WTC11 (cell line): ENCODE measurements at regions not wholly inside any gene's neighbourhood (a gene's known extent, or its start where the extent isn't known, plus 50 kb on each side); places are given as distances from the start of the nearest gene placed in this dataset.
A peak's percentile ranks its signal among the peaks of the same experiment; 100 is the strongest.

Source experiments
- ATAC-seq: fragments of 200-7000 bp; cut with Tn5 transposase; 2 replicates; pipeline ENCODE4 v1.10.0; 2021; ENCODE audit warnings: mild to moderate bottlenecking, moderate library complexity
- CTCF ChIA-PET: fragments of 300-600 bp; sonication (Branson Sonifier 250); formaldehyde crosslinking; loops from one replicate; lab custom pipeline; 2021; ENCODE audit warnings: antibody characterized with exemption; lab: Charles Lee
- POLR2A ChIA-PET: fragments of 350-600 bp; sonication (Branson Sonifier 250); formaldehyde crosslinking; loops from one replicate; lab custom pipeline; 2021; ENCODE audit warnings: antibody characterized with exemption; lab: Charles Lee
- DNase-seq: peaks from one replicate; pipeline ENCODE4 v3.0.0; 2021; ENCODE audit warnings: low spot score
- H3K27ac Mint-ChIP-seq: 2 replicates; pipeline ENCODE4 v1.8.0; 2021; ENCODE audit warnings: mixed read lengths
- H3K27me3 Mint-ChIP-seq: 2 replicates; pipeline ENCODE4 v1.8.0; 2021; ENCODE audit warnings: low read depth, mild to moderate bottlenecking, moderate library complexity, mixed read lengths
- H3K36me3 Mint-ChIP-seq: 2 replicates; pipeline ENCODE4 v1.8.0; 2021; ENCODE audit warnings: mixed read lengths
- H3K4me1 Mint-ChIP-seq: 2 replicates; pipeline ENCODE4 v1.8.0; 2022; ENCODE audit warnings: mixed read lengths
- H3K4me3 Mint-ChIP-seq: 2 replicates; pipeline ENCODE4 v1.8.0; 2021; ENCODE audit warnings: mild to moderate bottlenecking, moderate library complexity, mixed read lengths
- H3K9me3 Mint-ChIP-seq: 2 replicates; pipeline ENCODE4 v1.8.0; 2021; ENCODE audit warnings: mixed read lengths
- AR ChIP-seq: fragments of 250-450 bp; sonication (Bioruptor Pico); IDR thresholded peaks from 2 replicates; pipeline ENCODE4 v1.9.0; 2021; ENCODE audit warnings: mild to moderate bottlenecking
- CBFB ChIP-seq: sonication (generic); formaldehyde crosslinking; IDR thresholded peaks from 2 replicates; pipeline ENCODE4 v1.8.1; 2022; ENCODE audit warnings: mild to moderate bottlenecking, low read depth, missing genetic modification reagents
- CREB1 ChIP-seq: sonication (generic); formaldehyde crosslinking; IDR thresholded peaks from 2 replicates; pipeline ENCODE4 v1.8.0; 2023; ENCODE audit warnings: mild to moderate bottlenecking, missing genetic modification reagents
- FOXK1 ChIP-seq: sonication (generic); formaldehyde crosslinking; IDR thresholded peaks from 2 replicates; pipeline ENCODE4 v1.8.0; 2022; ENCODE audit warnings: mild to moderate bottlenecking, moderate library complexity, missing genetic modification reagents
- FOXP1 ChIP-seq: sonication (generic); formaldehyde crosslinking; IDR thresholded peaks from 2 replicates; pipeline ENCODE4 v1.8.0; 2022; ENCODE audit warnings: missing genetic modification reagents, mild to moderate bottlenecking, moderate library complexity, borderline replicate concordance
- GRHL2 ChIP-seq: fragments of 250-450 bp; sonication (Bioruptor Pico); IDR thresholded peaks from 2 replicates; pipeline ENCODE4 v1.8.0; 2022; ENCODE audit warnings: mild to moderate bottlenecking, moderate library complexity; ENCODE audit not compliant: insufficient replicate concordance, severe bottlenecking
- JAZF1 ChIP-seq: fragments of 250-450 bp; sonication (Bioruptor Pico); IDR thresholded peaks from 2 replicates; pipeline ENCODE4 v1.9.0; 2021; ENCODE audit warnings: moderate library complexity, mild to moderate bottlenecking, inconsistent platforms
- JUN ChIP-seq: sonication (generic); formaldehyde crosslinking; IDR thresholded peaks from 2 replicates; pipeline ENCODE4 v1.8.0; 2023; ENCODE audit warnings: mild to moderate bottlenecking, missing genetic modification reagents
- NR2C2 ChIP-seq: sonication (generic); formaldehyde crosslinking; IDR thresholded peaks from 2 replicates; pipeline ENCODE4 v1.8.0; 2022; ENCODE audit warnings: mild to moderate bottlenecking, missing genetic modification reagents
- OVOL2 ChIP-seq: fragments of 250-450 bp; sonication (Bioruptor Pico); IDR thresholded peaks from 2 replicates; pipeline ENCODE4 v1.9.0; 2021; ENCODE audit warnings: mild to moderate bottlenecking, borderline replicate concordance
- PREB ChIP-seq: sonication (generic); formaldehyde crosslinking; IDR thresholded peaks from 2 replicates; pipeline ENCODE4 v1.8.1; 2022; ENCODE audit warnings: mild to moderate bottlenecking, missing genetic modification reagents, moderate library complexity, borderline replicate concordance
- RORB ChIP-seq: fragments of 250-450 bp; sonication (Bioruptor Pico); IDR thresholded peaks from 2 replicates; pipeline ENCODE4 v1.9.0; 2021; ENCODE audit warnings: mild to moderate bottlenecking
- TEAD1 ChIP-seq: sonication (generic); formaldehyde crosslinking; IDR thresholded peaks from 2 replicates; pipeline ENCODE4 v1.8.0; 2022; ENCODE audit warnings: mild to moderate bottlenecking, missing genetic modification reagents
- TP53 ChIP-seq: sonication (generic); formaldehyde crosslinking; IDR thresholded peaks from 2 replicates; pipeline ENCODE4 v1.8.1; 2023; ENCODE audit warnings: mild to moderate bottlenecking, missing genetic modification reagents
- ZNF416 ChIP-seq: fragments of 250-450 bp; sonication (Bioruptor Pico); IDR thresholded peaks from 2 replicates; pipeline ENCODE4 v1.9.0; 2021; ENCODE audit warnings: mild to moderate bottlenecking, inconsistent platforms
- ZNF512 ChIP-seq: sonication (generic); formaldehyde crosslinking; IDR thresholded peaks from 2 replicates; pipeline ENCODE4 v1.8.1; 2022; ENCODE audit warnings: missing genetic modification reagents, borderline replicate concordance
- TF ChIP-seq, protein P1 (sequence below): fragments of 250-450 bp; sonication (Bioruptor Pico); IDR thresholded peaks from 2 replicates; pipeline ENCODE4 v2.1.2; 2022; ENCODE audit warnings: mild to moderate bottlenecking, moderate library complexity

- H3K27ac Mint-ChIP-seq = no peak overlapping the region
- no peak for DNase-seq
- H3K9me3 Mint-ChIP-seq = no peaks in the 10 kb centered on the region
- no peak overlapping the region for H3K4me3 Mint-ChIP-seq
- CTCF ChIA-PET = no interaction called here
- TF ChIP-seq OVOL2 (CRISPR knock-in tag) (no peak), FOXK1 (CRISPR knock-in tag) (no peak)
- TF ChIP-seq, protein P1, sequence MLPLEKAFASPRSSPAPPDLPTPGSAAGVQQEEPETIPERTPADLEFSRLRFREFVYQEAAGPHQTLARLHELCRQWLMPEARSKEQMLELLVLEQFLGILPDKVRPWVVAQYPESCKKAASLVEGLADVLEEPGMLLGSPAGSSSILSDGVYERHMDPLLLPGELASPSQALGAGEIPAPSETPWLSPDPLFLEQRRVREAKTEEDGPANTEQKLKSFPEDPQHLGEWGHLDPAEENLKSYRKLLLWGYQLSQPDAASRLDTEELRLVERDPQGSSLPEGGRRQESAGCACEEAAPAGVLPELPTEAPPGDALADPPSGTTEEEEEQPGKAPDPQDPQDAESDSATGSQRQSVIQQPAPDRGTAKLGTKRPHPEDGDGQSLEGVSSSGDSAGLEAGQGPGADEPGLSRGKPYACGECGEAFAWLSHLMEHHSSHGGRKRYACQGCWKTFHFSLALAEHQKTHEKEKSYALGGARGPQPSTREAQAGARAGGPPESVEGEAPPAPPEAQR = no peak
- TF ChIP-seq, all 79 proteins: peak for 0
- ATAC-seq = no peak
- POLR2A ChIA-PET = no interaction called here
- Mint-ChIP-seq H3K4me1 (peaks cover 17% of the 10 kb centered on the region), H3K27me3 (no peaks in the 10 kb centered on the region), H3K36me3 (no peaks in the 10 kb centered on the region)
These were observed 751.3 kb upstream of the LRFN5 start for GRCh38 chr14:40855343-40855742.

DNA sequence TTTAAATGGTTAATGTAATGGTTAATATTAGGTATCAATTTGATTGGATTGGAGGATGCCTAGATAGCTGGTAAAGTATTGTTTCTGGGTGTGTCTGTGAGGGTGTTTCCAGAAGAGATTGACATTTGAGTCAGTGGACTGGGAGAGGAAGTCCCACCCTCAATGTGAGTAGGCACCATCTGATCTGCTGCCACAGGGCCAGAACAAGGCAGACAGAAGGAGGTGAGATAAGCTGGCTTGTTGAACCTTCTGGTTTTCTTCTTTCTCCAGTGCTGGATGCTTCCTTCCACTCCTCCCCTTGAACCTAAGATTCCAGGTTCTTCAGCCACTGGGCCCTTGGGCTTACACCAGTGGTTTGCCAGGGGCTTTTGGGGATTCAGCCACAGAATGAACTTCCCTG, 756.5 kb upstream of the LRFN5 start:
- Mint-ChIP-seq H3K9me3 (0 out of 2 replicates have a peak, but pooled peaks cover 4% of the 10 kb centered on the region), H3K27ac (no peak overlapping the region), H3K4me3 (no peak overlapping the region), H3K36me3 (no peaks in the 10 kb centered on the region), H3K27me3 (no peaks in the 10 kb centered on the region), H3K4me1 (peaks cover under 1% of the 10 kb centered on the region; the same call in 1 of the 2 replicates)
- DNase-seq = no peak
- peak; percentile 83 for ATAC-seq
- ChIA-PET POLR2A (no interaction called here), CTCF (no interaction called here)
- TF ChIP-seq FOXK1 (CRISPR knock-in tag) (no peak), AR (no peak), CREB1 (CRISPR knock-in tag) (no peak), GRHL2 (no peak), FOXP1 (CRISPR knock-in tag) (no peak), TEAD1 (no peak), CBFB (no peak), NR2C2 (CRISPR knock-in tag) (no peak), TP53 (CRISPR knock-in tag) (no peak), JAZF1 (CRISPR knock-in tag) (no peak), RORB (CRISPR knock-in tag) (no peak), ZNF416 (CRISPR knock-in tag) (no peak)

- TF ChIP-seq PREB (CRISPR knock-in tag) (no peak), ZNF512 (CRISPR knock-in tag) (no peak), CBFB (no peak), JUN (CRISPR knock-in tag) (no peak)
- DNase-seq (no peak), ATAC-seq (no peak)
- no peak overlapping the region for H3K27ac Mint-ChIP-seq
- no peaks in the 10 kb centered on the region for H3K36me3 Mint-ChIP-seq
- no peaks in the 10 kb centered on the region for H3K27me3 Mint-ChIP-seq
- H3K9me3 Mint-ChIP-seq = 0 out of 2 replicates have a peak, but pooled peaks cover 4% of the 10 kb centered on the region
- H3K4me3 Mint-ChIP-seq = no peak overlapping the region
- ChIA-PET POLR2A (no interaction called here), CTCF (no interaction called here)
- no peaks in the 10 kb centered on the region for H3K4me1 Mint-ChIP-seq
These were observed 759.2 kb upstream of the LRFN5 start for GRCh38 chr14:40847480-40847879.
